ENCODE measurements at regions not wholly inside any gene's neighbourhood (a gene's known extent, or its start where the extent isn't known, plus 50 kb on each side); places are given as distances from the start of the nearest gene placed in this dataset.

DNA sequence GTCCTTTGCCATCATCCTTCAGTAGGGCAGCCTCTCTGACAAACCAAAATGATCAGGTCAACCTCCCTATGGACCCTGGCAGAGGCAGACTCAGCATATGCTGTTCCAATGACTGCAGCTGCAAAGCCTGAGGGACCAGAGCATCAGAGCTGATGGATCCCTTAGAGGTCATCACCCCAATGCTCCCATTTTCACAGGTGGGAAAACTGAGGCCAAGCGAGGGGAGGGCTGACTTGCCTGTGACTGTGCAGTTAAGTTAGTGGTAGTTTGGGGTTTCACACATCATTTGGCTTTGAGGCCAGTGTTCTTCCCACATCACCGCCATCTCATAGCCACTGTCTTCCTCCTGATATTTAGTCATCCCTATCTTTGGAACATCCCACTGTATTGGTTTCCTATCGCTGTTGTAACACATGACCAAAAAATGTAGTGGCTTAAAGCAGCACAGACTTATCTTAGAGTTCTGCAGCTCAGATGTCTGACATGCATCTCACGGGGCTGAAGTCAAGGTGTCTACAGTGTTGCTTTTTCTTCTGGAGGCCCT is 69.3 kb upstream of the PDZD8 start:
- DNase-seq (ENCODE audit: low read depth, low spot score) (no peak), FAIRE-seq (no peak)
- no peaks in the 10 kb centered on the region for H3K36me3 ChIP-seq (ENCODE audit: control insufficient read depth in 2 of 2, extremely low read depth in 1 of 2, insufficient read depth in 2 of 2, low read length in 2 of 2)
- no peaks in the 10 kb centered on the region for H3K79me2 ChIP-seq (ENCODE audit: control insufficient read depth, insufficient read depth, low read length)
- H3K9ac ChIP-seq (ENCODE audit: control insufficient read depth, extremely low read depth, insufficient read depth, low read length), result no peak overlapping the region
- no peaks in the 10 kb centered on the region for H3K9me3 ChIP-seq (ENCODE audit: control insufficient read depth, low read depth, low read length)
- dilution Hi-C loops (cut with MboI; ENCODE audit: extremely low pct_ligation_motif_present, low sequenced_read_pairs), result no loop called here
- peaks cover 24% of the 10 kb centered on the region for H3K4me1 ChIP-seq (ENCODE audit: control insufficient read depth, extremely low read depth, insufficient read depth, low read length)
- no peak for TF ChIP-seq EZH2 (IDR thresholded peaks at IDR 0.05; ENCODE audit: low read length)
- TF ChIP-seq, protein P1, sequence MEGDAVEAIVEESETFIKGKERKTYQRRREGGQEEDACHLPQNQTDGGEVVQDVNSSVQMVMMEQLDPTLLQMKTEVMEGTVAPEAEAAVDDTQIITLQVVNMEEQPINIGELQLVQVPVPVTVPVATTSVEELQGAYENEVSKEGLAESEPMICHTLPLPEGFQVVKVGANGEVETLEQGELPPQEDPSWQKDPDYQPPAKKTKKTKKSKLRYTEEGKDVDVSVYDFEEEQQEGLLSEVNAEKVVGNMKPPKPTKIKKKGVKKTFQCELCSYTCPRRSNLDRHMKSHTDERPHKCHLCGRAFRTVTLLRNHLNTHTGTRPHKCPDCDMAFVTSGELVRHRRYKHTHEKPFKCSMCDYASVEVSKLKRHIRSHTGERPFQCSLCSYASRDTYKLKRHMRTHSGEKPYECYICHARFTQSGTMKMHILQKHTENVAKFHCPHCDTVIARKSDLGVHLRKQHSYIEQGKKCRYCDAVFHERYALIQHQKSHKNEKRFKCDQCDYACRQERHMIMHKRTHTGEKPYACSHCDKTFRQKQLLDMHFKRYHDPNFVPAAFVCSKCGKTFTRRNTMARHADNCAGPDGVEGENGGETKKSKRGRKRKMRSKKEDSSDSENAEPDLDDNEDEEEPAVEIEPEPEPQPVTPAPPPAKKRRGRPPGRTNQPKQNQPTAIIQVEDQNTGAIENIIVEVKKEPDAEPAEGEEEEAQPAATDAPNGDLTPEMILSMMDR (optimal IDR thresholded peaks at IDR 0.05 in 1 of 3, IDR thresholded peaks at IDR 0.05 in 1 of 3, conservative IDR thresholded peaks at IDR 0.05 in 1 of 3; ENCODE audit: extremely low read depth in 1 of 3, insufficient read depth in 2 of 3, low read length in 3 of 3), result no peak
- H3K4me2 ChIP-seq (ENCODE audit: control insufficient read depth, extremely low read depth, insufficient read depth, low read depth, low read length), result no peak overlapping the region
- H3K4me3 ChIP-seq (ENCODE audit: control insufficient read depth in 2 of 3, extremely low read depth in 1 of 3, insufficient read depth in 2 of 3, low read depth in 1 of 3, low read length in 3 of 3), result no peak overlapping the region
- no peaks in the 10 kb centered on the region for H4K20me1 ChIP-seq (ENCODE audit: control insufficient read depth, extremely low read depth, insufficient read depth, low read length)
- H3K27ac ChIP-seq (ENCODE audit: control insufficient read depth, insufficient read depth, low read length), result no peak overlapping the region
- H3K9me1 ChIP-seq (ENCODE audit: control insufficient read depth, extremely low read depth, insufficient read depth, low read length), result no peaks in the 10 kb centered on the region
- no peaks in the 10 kb centered on the region for H3K27me3 ChIP-seq (ENCODE audit: control insufficient read depth, extremely low read depth, insufficient read depth, low read length)
- H2AFZ ChIP-seq (ENCODE audit: control insufficient read depth, low read length), result no peak overlapping the region

DNA sequence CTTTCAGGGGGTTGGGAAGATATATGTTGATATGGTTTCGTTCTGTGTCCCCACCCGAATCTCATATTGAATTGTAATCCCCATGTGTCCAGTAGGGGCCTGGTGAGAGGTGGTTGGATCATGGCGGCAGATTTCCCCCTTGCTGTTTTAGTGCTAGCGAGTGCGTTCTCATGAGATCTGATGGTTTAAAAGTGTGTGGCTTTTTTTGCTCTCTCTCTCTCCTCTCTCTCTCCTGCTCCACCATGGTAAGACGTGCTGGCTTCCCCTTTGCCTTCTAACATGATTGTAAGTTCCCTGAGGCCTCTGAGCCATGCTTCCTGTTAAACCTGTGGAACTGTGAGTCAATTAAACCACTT is 68.4 kb upstream of the PDZD8 start:
- Histone ChIP-seq H3K9ac (ENCODE audit: control insufficient read depth, extremely low read depth, insufficient read depth, low read length) (no peak overlapping the region), H2AFZ (ENCODE audit: control insufficient read depth, low read length) (no peak overlapping the region), H3K9me1 (ENCODE audit: control insufficient read depth, extremely low read depth, insufficient read depth, low read length) (no peaks in the 10 kb centered on the region), H3K4me2 (ENCODE audit: control insufficient read depth, extremely low read depth, insufficient read depth, low read depth, low read length) (no peak overlapping the region), H3K36me3 (ENCODE audit: control insufficient read depth in 2 of 2, extremely low read depth in 1 of 2, insufficient read depth in 2 of 2, low read length in 2 of 2) (no peaks in the 10 kb centered on the region), H3K79me2 (ENCODE audit: control insufficient read depth, insufficient read depth, low read length) (no peaks in the 10 kb centered on the region), H3K4me1 (ENCODE audit: control insufficient read depth, extremely low read depth, insufficient read depth, low read length) (peaks cover 34% of the 10 kb centered on the region), H3K9me3 (ENCODE audit: control insufficient read depth, low read depth, low read length) (no peaks in the 10 kb centered on the region), H3K4me3 (ENCODE audit: control insufficient read depth in 2 of 3, extremely low read depth in 1 of 3, insufficient read depth in 2 of 3, low read depth in 1 of 3, low read length in 3 of 3) (no peak overlapping the region), H4K20me1 (ENCODE audit: control insufficient read depth, extremely low read depth, insufficient read depth, low read length) (no peaks in the 10 kb centered on the region), H3K27ac (ENCODE audit: control insufficient read depth, insufficient read depth, low read length) (no peak overlapping the region), H3K27me3 (ENCODE audit: control insufficient read depth, extremely low read depth, insufficient read depth, low read length) (no peaks in the 10 kb centered on the region)
- TF ChIP-seq EZH2 (IDR thresholded peaks at IDR 0.05; ENCODE audit: low read length), result no peak
- TF ChIP-seq, protein P1 (optimal IDR thresholded peaks at IDR 0.05 in 1 of 3, IDR thresholded peaks at IDR 0.05 in 1 of 3, conservative IDR thresholded peaks at IDR 0.05 in 1 of 3; ENCODE audit: extremely low read depth in 1 of 3, insufficient read depth in 2 of 3, low read length in 3 of 3), result no peak
- FAIRE-seq, result no peak
- no peak for DNase-seq (ENCODE audit: low read depth, low spot score)
- dilution Hi-C loops (cut with MboI; ENCODE audit: extremely low pct_ligation_motif_present, low sequenced_read_pairs), result no loop called here

Measured in keratinocyte (primary cell).